ENCODE measurements at regions not wholly inside any gene's neighbourhood (a gene's known extent, or its start where the extent isn't known, plus 50 kb on each side); places are given as distances from the start of the nearest gene placed in this dataset.

DNA sequence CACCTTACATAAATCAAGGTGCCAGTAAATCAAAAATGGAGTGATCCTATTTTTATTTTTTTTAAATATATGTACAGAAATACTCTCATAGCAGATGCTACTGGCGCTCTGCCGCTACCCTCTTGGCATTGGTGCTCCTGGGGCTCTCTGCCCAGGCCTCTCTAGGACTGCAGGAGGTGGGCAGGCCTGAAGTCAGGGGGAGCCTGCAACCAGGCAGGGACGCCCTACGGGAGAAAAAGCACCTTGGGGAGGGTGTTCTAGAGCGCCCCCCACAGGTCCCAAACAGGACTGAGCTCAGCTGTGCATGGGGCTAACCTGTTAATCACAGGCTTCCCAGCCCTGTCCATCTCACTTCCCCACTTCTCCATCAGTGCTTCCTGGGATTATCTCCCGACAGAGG is 192.5 kb downstream of the SHQ1 start:
- TF ChIP-seq CTCF (IDR thresholded peaks at IDR 0.05) = peak; percentile 44
- TF ChIP-seq EZH2phosphoT487 (IDR thresholded peaks at IDR 0.05) = no peak
